Brain microvascular endothelial cell (primary cell): ENCODE measurements at regions not wholly inside any gene's neighbourhood (a gene's known extent, or its start where the extent isn't known, plus 50 kb on each side); places are given as distances from the start of the nearest gene placed in this dataset.
A peak's percentile ranks its signal among the peaks of the same experiment; 100 is the strongest.
"Not testable (repeated sequence)": the region's sequence is repeated elsewhere in the genome, so short reads cannot be mapped to it uniquely, and the experiment has no call there.

Source experiments
- DNase-seq: peaks from one replicate; pipeline ENCODE4 v3.0.0-alpha.2; 2020
- H3K27ac ChIP-seq: fragments of 250-450 bp; sonication (Bioruptor Pico); 2 replicates; pipeline ENCODE4 v1.5.1; 2020; ENCODE audit warnings: mild to moderate bottlenecking, moderate library complexity
- H3K27me3 ChIP-seq: fragments of 250-450 bp; sonication (Bioruptor Pico); replicated peaks from 2 replicates; pipeline ENCODE4 v1.5.1; 2020; ENCODE audit warnings: mild to moderate bottlenecking
- H3K36me3 ChIP-seq: fragments of 250-450 bp; sonication (Bioruptor Pico); replicated peaks from 2 replicates; pipeline ENCODE4 v1.5.1; 2020; ENCODE audit warnings: mild to moderate bottlenecking
- H3K4me3 ChIP-seq: 2 replicates; pipeline ENCODE4 v1.5.1; 2011; ENCODE audit warnings: low read depth, mild to moderate bottlenecking, control low read depth, low read length, moderate library complexity
- CTCF ChIP-seq: IDR thresholded peaks from 2 replicates; pipeline ENCODE4 v1.5.1; 2011; ENCODE audit warnings: low read depth, mild to moderate bottlenecking, moderate library complexity, low read length, control low read depth, inconsistent platforms; ENCODE audit errors: missing control alignments
- in situ Hi-C: cut with HindIII; loops from 2 replicates; pipeline ENCODE4 v1.10.0; 2017; ENCODE audit warnings: low sequenced_read_pairs, low pct_ligation_motif_present

- H3K27ac ChIP-seq: no peak overlapping the region
- DNase-seq: no peak
- in situ Hi-C loops: no loop called here
- H3K4me3 ChIP-seq: no peak overlapping the region
- no peaks in the 10 kb centered on the region for H3K27me3 ChIP-seq
- no peaks in the 10 kb centered on the region for H3K36me3 ChIP-seq
- no peak for TF ChIP-seq CTCF
Observed at GRCh38 chr12:47311010-47311409, 231.3 kb upstream of the AMIGO2 start.

GRCh38 chr12:47308672-47309071 lies 228.9 kb upstream of the AMIGO2 start:
- H3K27ac ChIP-seq: no peak overlapping the region
- in situ Hi-C loops: no loop called here
- no peak for TF ChIP-seq CTCF
- no peak for DNase-seq
- H3K27me3 ChIP-seq: no peaks in the 10 kb centered on the region
- no peaks in the 10 kb centered on the region for H3K36me3 ChIP-seq
- H3K4me3 ChIP-seq: no peak overlapping the region

- no peak overlapping the region for H3K27ac ChIP-seq
Observed at GRCh38 chr12:47307680-47308399, 228.1 kb upstream of the AMIGO2 start.

GRCh38 chr12:47306773-47307679 lies 227.3 kb upstream of the AMIGO2 start:
- H3K27me3 ChIP-seq: not testable (repeated sequence)

More at GRCh38 chr12:47307680-47308399, 228.1 kb upstream of the AMIGO2 start:
- TF ChIP-seq CTCF: peak; percentile 81
- Histone ChIP-seq H3K4me3 (no peak overlapping the region), H3K36me3 (no peaks in the 10 kb centered on the region), H3K27me3 (no peaks in the 10 kb centered on the region)
- peak; percentile 70 for DNase-seq
- in situ Hi-C loops: no loop called here

GRCh38 chr12:47306130-47306529 lies 226.4 kb upstream of the AMIGO2 start:
- no peak for DNase-seq
- Histone ChIP-seq H3K36me3 (no peaks in the 10 kb centered on the region), H3K27me3 (no peaks in the 10 kb centered on the region), H3K4me3 (no peak overlapping the region), H3K27ac (no peak overlapping the region)
- no peak for TF ChIP-seq CTCF
- in situ Hi-C loops: no loop called here

More at GRCh38 chr12:47306773-47307679, 227.3 kb upstream of the AMIGO2 start:
- in situ Hi-C loops, H3K36me3 ChIP-seq, H3K27ac ChIP-seq, H3K4me3 ChIP-seq, DNase-seq: not testable (repeated sequence)

- Histone ChIP-seq H3K27ac (no peak overlapping the region), H3K36me3 (no peaks in the 10 kb centered on the region), H3K4me3 (no peak overlapping the region), H3K27me3 (no peaks in the 10 kb centered on the region)
- no peak for TF ChIP-seq CTCF
- DNase-seq: no peak
- in situ Hi-C loops: no loop called here
Observed at GRCh38 chr12:47305464-47305863, 225.7 kb upstream of the AMIGO2 start.
